ENCODE measurements at regions not wholly inside any gene's neighbourhood (a gene's known extent, or its start where the extent isn't known, plus 50 kb on each side); places are given as distances from the start of the nearest gene placed in this dataset.

- TF ChIP-seq POLR2A (IDR thresholded peaks at IDR 0.05), result no peak
- no peak for TF ChIP-seq CTCF (IDR thresholded peaks at IDR 0.05)
Measured at GRCh38 chr14:25340882-25341281, 290.9 kb upstream of the STXBP6 start.
